BLaER1 (cell line): ENCODE measurements at regions not wholly inside any gene's neighbourhood (a gene's known extent, or its start where the extent isn't known, plus 50 kb on each side); places are given as distances from the start of the nearest gene placed in this dataset.
A peak's percentile ranks its signal among the peaks of the same experiment; 100 is the strongest.
"Not testable (repeated sequence)": the region's sequence is repeated elsewhere in the genome, so short reads cannot be mapped to it uniquely, and the experiment has no call there.

Experiments used
- H3K27ac ChIP-seq: shearing (Covaris generic); formaldehyde crosslinking; 2 replicates; pipeline ENCODE4 v1.8.1; 2022
- H3K27me3 ChIP-seq: shearing (Covaris generic); formaldehyde crosslinking; 2 replicates; pipeline ENCODE4 v1.8.1; 2022
- H3K36me3 ChIP-seq: shearing (Covaris generic); formaldehyde crosslinking; 2 replicates; pipeline ENCODE4 v1.8.1; 2022
- H3K4me1 ChIP-seq: shearing (Covaris generic); formaldehyde crosslinking; 2 replicates; pipeline ENCODE4 v1.8.1; 2022
- H3K4me2 ChIP-seq: shearing (Covaris generic); formaldehyde crosslinking; 2 replicates; pipeline ENCODE4 v1.8.1; 2022
- H3K4me3 ChIP-seq: shearing (Covaris generic); formaldehyde crosslinking; 2 replicates; pipeline ENCODE4 v1.8.1; 2022
- H3K9ac ChIP-seq: shearing (Covaris generic); formaldehyde crosslinking; 2 replicates; pipeline ENCODE4 v1.8.1; 2022
- H3K9me3 ChIP-seq: shearing (Covaris generic); formaldehyde crosslinking; 2 replicates; pipeline ENCODE4 v1.8.1; 2022
- H4K20me1 ChIP-seq: shearing (Covaris generic); formaldehyde crosslinking; 2 replicates; pipeline ENCODE4 v1.8.1; 2022
- Cebpa-rat ChIP-seq: shearing (Covaris generic); IDR thresholded peaks from 2 replicates; pipeline ENCODE4 v1.8.1; 2022

GRCh38 chr10:21393931-21394330, 131.6 kb downstream of the SKIDA1 start:
- Histone ChIP-seq H3K27ac (no peak overlapping the region), H3K36me3 (no peaks in the 10 kb centered on the region), H3K4me3 (no peak overlapping the region), H3K27me3 (no peaks in the 10 kb centered on the region), H3K9me3 (peaks cover 3% of the 10 kb centered on the region; the same call in 1 of the 2 replicates), H3K9ac (no peak overlapping the region), H4K20me1 (no peaks in the 10 kb centered on the region), H3K4me2 (no peak overlapping the region), H3K4me1 (no peaks in the 10 kb centered on the region)
- no peak for TF ChIP-seq Cebpa-rat

GRCh38 chr10:21388589-21388988, 136.9 kb downstream of the SKIDA1 start:
- no peaks in the 10 kb centered on the region for H3K27me3 ChIP-seq
- no peaks in the 10 kb centered on the region for H4K20me1 ChIP-seq
- no peak overlapping the region for H3K27ac ChIP-seq
- no peak overlapping the region for H3K4me3 ChIP-seq
- TF ChIP-seq Cebpa-rat, result no peak
- H3K4me2 ChIP-seq, result no peak overlapping the region
- no peaks in the 10 kb centered on the region for H3K4me1 ChIP-seq
- no peaks in the 10 kb centered on the region for H3K36me3 ChIP-seq
- no peak overlapping the region for H3K9ac ChIP-seq
- no peaks in the 10 kb centered on the region for H3K9me3 ChIP-seq

- H3K9me3 ChIP-seq, result no peaks in the 10 kb centered on the region
- H4K20me1 ChIP-seq, result no peaks in the 10 kb centered on the region
- no peaks in the 10 kb centered on the region for H3K27me3 ChIP-seq
- TF ChIP-seq Cebpa-rat, result no peak
- H3K27ac ChIP-seq, result no peak overlapping the region
- H3K36me3 ChIP-seq, result no peaks in the 10 kb centered on the region
- no peak overlapping the region for H3K9ac ChIP-seq
- H3K4me1 ChIP-seq, result no peaks in the 10 kb centered on the region
- no peak overlapping the region for H3K4me2 ChIP-seq
- H3K4me3 ChIP-seq, result no peak overlapping the region
These were observed 137.6 kb downstream of the SKIDA1 start for GRCh38 chr10:21387868-21388267.

- Histone ChIP-seq H3K9ac (no peak overlapping the region), H3K4me1 (no peaks in the 10 kb centered on the region), H3K36me3 (no peaks in the 10 kb centered on the region), H3K4me2 (no peak overlapping the region), H4K20me1 (no peaks in the 10 kb centered on the region), H3K9me3 (no peaks in the 10 kb centered on the region), H3K27ac (no peak overlapping the region), H3K4me3 (no peak overlapping the region), H3K27me3 (no peaks in the 10 kb centered on the region)
- TF ChIP-seq Cebpa-rat, result no peak
These were observed 139.4 kb downstream of the SKIDA1 start for GRCh38 chr10:21385996-21386585.

GRCh38 chr10:21385536-21385935, 139.9 kb downstream of the SKIDA1 start:
- TF ChIP-seq Cebpa-rat, result no peak
- Histone ChIP-seq H3K9ac (no peak overlapping the region), H3K4me1 (no peaks in the 10 kb centered on the region), H3K4me2 (no peak overlapping the region), H3K9me3 (no peaks in the 10 kb centered on the region), H3K27ac (no peak overlapping the region), H4K20me1 (no peaks in the 10 kb centered on the region), H3K36me3 (no peaks in the 10 kb centered on the region), H3K27me3 (no peaks in the 10 kb centered on the region), H3K4me3 (no peak overlapping the region)

GRCh38 chr10:21379143-21379542, 146.3 kb downstream of the SKIDA1 start:
- H3K27ac ChIP-seq, result no peak overlapping the region
- no peak overlapping the region for H3K4me2 ChIP-seq

GRCh38 chr10:21375274-21375673, 150.2 kb downstream of the SKIDA1 start:
- H3K36me3 ChIP-seq, H3K4me3 ChIP-seq, H3K27ac ChIP-seq, H3K9ac ChIP-seq, H3K4me2 ChIP-seq, H3K27me3 ChIP-seq, H3K9me3 ChIP-seq, H4K20me1 ChIP-seq: not testable (repeated sequence)
- H3K4me1 ChIP-seq, result peaks cover 10% of the 10 kb centered on the region

More at GRCh38 chr10:21379143-21379542, 146.3 kb downstream of the SKIDA1 start:
- TF ChIP-seq Cebpa-rat, result no peak
- Histone ChIP-seq H3K4me3 (no peak overlapping the region), H3K9me3 (no peaks in the 10 kb centered on the region), H3K4me1 (no peaks in the 10 kb centered on the region), H4K20me1 (no peaks in the 10 kb centered on the region), H3K36me3 (no peaks in the 10 kb centered on the region), H3K9ac (no peak overlapping the region), H3K27me3 (no peaks in the 10 kb centered on the region)

GRCh38 chr10:21373881-21374280, 151.6 kb downstream of the SKIDA1 start:
- not testable (repeated sequence) for H4K20me1 ChIP-seq, H3K4me2 ChIP-seq, H3K4me3 ChIP-seq

GRCh38 chr10:21372651-21373410, 152.7 kb downstream of the SKIDA1 start:
- TF ChIP-seq Cebpa-rat, result no peak
- Histone ChIP-seq H3K27me3 (no peaks in the 10 kb centered on the region), H3K9ac (no peak overlapping the region), H3K36me3 (no peaks in the 10 kb centered on the region), H3K27ac (peak overlapping the region; percentile 60), H3K9me3 (no peaks in the 10 kb centered on the region), H3K4me2 (peak overlapping the region; percentile 53), H3K4me1 (peaks cover 10% of the 10 kb centered on the region), H4K20me1 (no peaks in the 10 kb centered on the region), H3K4me3 (no peak overlapping the region)

More at GRCh38 chr10:21373881-21374280, 151.6 kb downstream of the SKIDA1 start:
- not testable (repeated sequence) for H3K9me3 ChIP-seq, H3K27me3 ChIP-seq, H3K9ac ChIP-seq, H3K36me3 ChIP-seq, H3K27ac ChIP-seq
- H3K4me1 ChIP-seq, result peaks cover 10% of the 10 kb centered on the region

GRCh38 chr10:21369697-21370096, 155.8 kb downstream of the SKIDA1 start:
- H3K27me3 ChIP-seq, result no peaks in the 10 kb centered on the region
- no peak for TF ChIP-seq Cebpa-rat
- H3K4me2 ChIP-seq, result no peak overlapping the region
- no peaks in the 10 kb centered on the region for H3K9me3 ChIP-seq
- H3K36me3 ChIP-seq, result no peaks in the 10 kb centered on the region
- H3K4me1 ChIP-seq, result peaks cover 10% of the 10 kb centered on the region
- H3K27ac ChIP-seq, result no peak overlapping the region
- no peak overlapping the region for H3K9ac ChIP-seq
- no peaks in the 10 kb centered on the region for H4K20me1 ChIP-seq
- H3K4me3 ChIP-seq, result no peak overlapping the region
